AG04449 (cell line): ENCODE measurements at regions not wholly inside any gene's neighbourhood (a gene's known extent, or its start where the extent isn't known, plus 50 kb on each side); places are given as distances from the start of the nearest gene placed in this dataset.

Source experiments
- CTCF ChIA-PET: fragments of 350-600 bp; formaldehyde crosslinking; extraction: SDS; loops from one replicate; lab custom pipeline; 2021; ENCODE audit warnings: antibody characterized with exemption; lab: Yijun Ruan, JAX
- POLR2A ChIA-PET: fragments of 400-600, 350-600 bp; formaldehyde crosslinking; extraction: SDS; loops from one replicate; lab custom pipeline; 2020; ENCODE audit warnings: antibody characterized with exemption, inconsistent platforms; lab: Yijun Ruan, JAX
- DNase-seq: peaks from one replicate; pipeline ENCODE4 v3.0.0-alpha.2; 2010; ENCODE audit warnings: low read depth, low spot score
- H3K4me3 ChIP-seq: 2 replicates; pipeline ENCODE4 v1.5.1; 2011; ENCODE audit warnings: low read depth, mild to moderate bottlenecking, control low read depth, low read length
- TF ChIP-seq, protein P1 (sequence below): IDR thresholded peaks from one replicate; pipeline ENCODE4 v1.5.1; 2011; ENCODE audit warnings: mild to moderate bottlenecking, moderate library complexity, low read length, control low read depth, inconsistent platforms; ENCODE audit not compliant: insufficient read depth; ENCODE audit errors: missing control alignments

DNA sequence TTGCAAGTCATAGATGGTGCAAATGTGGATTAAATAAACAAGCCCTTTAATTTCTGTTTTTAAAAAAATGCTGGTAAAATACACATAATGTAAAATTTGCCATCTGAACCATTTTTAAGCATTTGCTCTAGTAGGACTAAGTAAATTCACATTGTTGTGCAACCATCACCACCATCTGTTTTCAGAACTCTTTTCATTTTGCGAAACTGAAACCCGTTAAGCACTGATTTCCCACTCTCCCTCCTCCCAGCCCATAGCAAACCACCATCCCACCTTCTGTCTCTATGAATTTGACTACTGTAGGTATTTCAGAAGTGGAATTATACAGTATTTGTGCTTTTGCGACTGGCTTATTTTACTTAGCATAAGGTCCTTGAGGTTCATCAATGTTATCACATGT is 103.3 kb upstream of the CNTLN start:
- ChIA-PET POLR2A (no interaction called here), CTCF (interaction anchor here (2.1 kb wide), 1 partner anchor 10 kb away, joined by 5 read pairs; no protein-coding TSS in a partner anchor)
- H3K4me3 ChIP-seq = no peak overlapping the region
- TF ChIP-seq, protein P1, sequence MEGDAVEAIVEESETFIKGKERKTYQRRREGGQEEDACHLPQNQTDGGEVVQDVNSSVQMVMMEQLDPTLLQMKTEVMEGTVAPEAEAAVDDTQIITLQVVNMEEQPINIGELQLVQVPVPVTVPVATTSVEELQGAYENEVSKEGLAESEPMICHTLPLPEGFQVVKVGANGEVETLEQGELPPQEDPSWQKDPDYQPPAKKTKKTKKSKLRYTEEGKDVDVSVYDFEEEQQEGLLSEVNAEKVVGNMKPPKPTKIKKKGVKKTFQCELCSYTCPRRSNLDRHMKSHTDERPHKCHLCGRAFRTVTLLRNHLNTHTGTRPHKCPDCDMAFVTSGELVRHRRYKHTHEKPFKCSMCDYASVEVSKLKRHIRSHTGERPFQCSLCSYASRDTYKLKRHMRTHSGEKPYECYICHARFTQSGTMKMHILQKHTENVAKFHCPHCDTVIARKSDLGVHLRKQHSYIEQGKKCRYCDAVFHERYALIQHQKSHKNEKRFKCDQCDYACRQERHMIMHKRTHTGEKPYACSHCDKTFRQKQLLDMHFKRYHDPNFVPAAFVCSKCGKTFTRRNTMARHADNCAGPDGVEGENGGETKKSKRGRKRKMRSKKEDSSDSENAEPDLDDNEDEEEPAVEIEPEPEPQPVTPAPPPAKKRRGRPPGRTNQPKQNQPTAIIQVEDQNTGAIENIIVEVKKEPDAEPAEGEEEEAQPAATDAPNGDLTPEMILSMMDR = no peak
- DNase-seq = no peak

DNA sequence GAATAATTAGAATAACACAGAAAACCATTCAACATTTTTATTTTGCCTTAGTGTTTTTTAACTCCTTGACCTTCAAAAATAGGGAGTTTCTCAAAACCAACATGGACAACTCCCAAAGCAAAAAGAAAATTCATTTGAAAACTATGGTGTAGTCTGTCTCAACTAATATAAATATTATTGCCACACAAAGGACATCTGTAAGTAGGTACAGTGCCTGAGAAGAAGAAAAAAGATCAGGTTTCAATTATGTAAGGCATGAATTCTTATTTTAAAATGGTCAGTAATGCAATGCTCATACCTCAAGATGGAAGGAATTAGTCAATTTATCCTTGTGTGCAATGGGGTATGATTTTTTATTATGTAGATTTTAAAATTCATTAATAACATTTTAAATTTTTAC is 109.6 kb upstream of the CNTLN start:
- POLR2A ChIA-PET = no interaction called here
- DNase-seq = no peak
- no peak overlapping the region for H3K4me3 ChIP-seq
- TF ChIP-seq, protein P1 = no peak
- CTCF ChIA-PET = interaction anchor here (1.3 kb wide), 1 partner anchor 9 kb away, joined by 4 read pairs; no protein-coding TSS in a partner anchor

- CTCF ChIA-PET = no interaction called here
- H3K4me3 ChIP-seq = no peak overlapping the region
- POLR2A ChIA-PET = no interaction called here
- no peak for DNase-seq
- TF ChIP-seq, protein P1 = no peak
Measured at GRCh38 chr9:17024129-17024528, 110.7 kb upstream of the CNTLN start.

GRCh38 chr9:17021387-17021970 is 113.4 kb upstream of the CNTLN start:
- ChIA-PET CTCF (interaction anchor here (1.3 to 1.6 kb wide), 3 partner anchors 10 to 24 kb away, joined by 3 to 5 read pairs (median 4); no protein-coding TSS in a partner anchor), POLR2A (no interaction called here)
- TF ChIP-seq, protein P1 = no peak
- no peak for DNase-seq
- no peak overlapping the region for H3K4me3 ChIP-seq

DNA sequence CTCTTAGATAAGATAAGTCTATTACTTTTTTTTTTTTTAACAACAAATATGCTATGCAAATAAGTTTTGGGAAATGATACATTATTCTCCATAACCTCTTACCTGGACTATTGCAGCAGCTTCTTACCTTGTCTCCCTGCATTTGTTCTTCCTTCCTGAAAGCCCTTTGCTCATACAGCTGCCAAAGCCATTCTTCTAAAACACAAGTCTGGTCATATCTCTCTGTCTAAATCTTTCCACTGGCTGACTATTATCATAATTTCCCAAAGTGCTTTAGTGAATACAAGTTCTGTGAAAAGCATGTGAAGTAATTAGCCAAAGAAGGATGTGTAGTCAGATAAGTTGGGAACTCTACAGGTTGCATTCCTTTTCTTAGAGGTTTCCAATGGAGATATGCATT is 115.4 kb upstream of the CNTLN start:
- ChIA-PET CTCF (no interaction called here), POLR2A (no interaction called here)
- H3K4me3 ChIP-seq = no peak overlapping the region
- TF ChIP-seq, protein P1 = no peak
- no peak for DNase-seq

GRCh38 chr9:17018540-17019196 is 116.2 kb upstream of the CNTLN start:
- TF ChIP-seq, protein P1 = no peak
- CTCF ChIA-PET = interaction anchor here (1.8 kb wide), 1 partner anchor 13 kb away, joined by 5 read pairs; no protein-coding TSS in a partner anchor

More at GRCh38 chr9:17018540-17019196, 116.2 kb upstream of the CNTLN start:
- no peak overlapping the region for H3K4me3 ChIP-seq
- no peak for DNase-seq
- POLR2A ChIA-PET = interaction anchor here (1.5 kb wide), 1 partner anchor 13 kb away, joined by 4 read pairs; no protein-coding TSS in a partner anchor
